Osteoblast (primary cell): ENCODE measurements at regions not wholly inside any gene's neighbourhood (a gene's known extent, or its start where the extent isn't known, plus 50 kb on each side); places are given as distances from the start of the nearest gene placed in this dataset.

Experiments used
- DNase-seq: peaks from one replicate; pipeline ENCODE4 v3.0.0; 2011; ENCODE audit warnings: low spot score, mixed read lengths; ENCODE audit not compliant: insufficient read length; ENCODE audit errors: missing footprints
- H2AFZ ChIP-seq: 2 replicates; pipeline ENCODE4 v1.6.0; 2011; ENCODE audit warnings: mild to moderate bottlenecking, low read length
- H3K27ac ChIP-seq: 2 replicates; pipeline ENCODE4 v1.5.1; 2011; ENCODE audit warnings: mild to moderate bottlenecking, low read depth, low read length, moderate library complexity
- H3K27me3 ChIP-seq: 2 replicates; pipeline ENCODE4 v1.6.0; 2012; ENCODE audit warnings: mild to moderate bottlenecking, control low read depth, inconsistent platforms, low read length, moderate library complexity; ENCODE audit not compliant: insufficient read depth
- H3K36me3 ChIP-seq: 2 replicates; pipeline ENCODE4 v1.5.1; 2011; ENCODE audit warnings: mild to moderate bottlenecking, low read length, control low read depth, moderate library complexity; ENCODE audit not compliant: insufficient read depth
- H3K4me1 ChIP-seq: 2 replicates; pipeline ENCODE4 v1.5.1; 2011; ENCODE audit warnings: mild to moderate bottlenecking, low read length, control low read depth, moderate library complexity; ENCODE audit not compliant: insufficient read depth
- H3K4me2 ChIP-seq: 2 replicates; pipeline ENCODE4 v1.6.0; 2011; ENCODE audit warnings: mild to moderate bottlenecking, low read length; ENCODE audit not compliant: insufficient read depth
- H3K4me3 ChIP-seq: fragments of 200-600 bp; sonication (generic); 3 replicates; pipeline ENCODE4 v1.5.1; 2012; ENCODE audit warnings: mild to moderate bottlenecking, low read length, inconsistent platforms; ENCODE audit not compliant: insufficient read depth
- H3K79me2 ChIP-seq: 2 replicates; pipeline ENCODE4 v1.6.0; 2012; ENCODE audit warnings: mild to moderate bottlenecking, low read length, control low read depth, inconsistent platforms; ENCODE audit not compliant: insufficient read depth
- H3K9me3 ChIP-seq: 2 replicates; pipeline ENCODE4 v1.5.1; 2011; ENCODE audit warnings: low read depth, low read length, control low read depth
- H4K20me1 ChIP-seq: 2 replicates; pipeline ENCODE4 v1.6.0; 2012; ENCODE audit warnings: mild to moderate bottlenecking, low read length, control low read depth; ENCODE audit not compliant: insufficient read depth
- TF ChIP-seq, protein P1 (sequence below): IDR thresholded peaks from 2 replicates; pipeline ENCODE4 v1.5.1; 2011; ENCODE audit warnings: mild to moderate bottlenecking, low read depth, low read length, moderate library complexity; ENCODE audit errors: extremely low read depth

DNA sequence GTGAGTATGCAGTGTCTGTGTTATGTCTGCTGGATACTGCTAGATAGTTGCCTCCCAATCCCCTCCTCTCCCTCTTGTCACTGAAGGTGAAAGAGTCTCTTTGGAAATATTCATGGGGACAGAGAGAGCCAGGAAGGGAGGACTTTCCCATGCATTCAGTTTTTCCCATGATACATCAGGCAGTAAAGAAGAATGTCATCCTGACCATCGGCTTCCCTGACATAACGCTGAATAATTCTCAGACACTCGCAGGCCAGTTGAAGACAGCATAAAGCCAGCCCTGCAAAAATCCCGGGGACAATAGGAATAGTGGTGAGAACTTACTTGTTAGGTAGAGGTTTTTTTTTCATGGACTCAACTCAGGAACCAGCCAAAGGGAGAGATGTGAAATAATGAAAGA is 58.1 kb downstream of the KLF4 start:
- Histone ChIP-seq H3K79me2 (no peaks in the 10 kb centered on the region), H3K4me2 (no peak overlapping the region), H3K4me1 (no peaks in the 10 kb centered on the region), H4K20me1 (no peaks in the 10 kb centered on the region), H3K4me3 (no peak overlapping the region), H3K27me3 (no peaks in the 10 kb centered on the region), H3K9me3 (no peaks in the 10 kb centered on the region), H3K27ac (no peak overlapping the region), H3K36me3 (no peaks in the 10 kb centered on the region), H2AFZ (no peak overlapping the region)
- TF ChIP-seq, protein P1, sequence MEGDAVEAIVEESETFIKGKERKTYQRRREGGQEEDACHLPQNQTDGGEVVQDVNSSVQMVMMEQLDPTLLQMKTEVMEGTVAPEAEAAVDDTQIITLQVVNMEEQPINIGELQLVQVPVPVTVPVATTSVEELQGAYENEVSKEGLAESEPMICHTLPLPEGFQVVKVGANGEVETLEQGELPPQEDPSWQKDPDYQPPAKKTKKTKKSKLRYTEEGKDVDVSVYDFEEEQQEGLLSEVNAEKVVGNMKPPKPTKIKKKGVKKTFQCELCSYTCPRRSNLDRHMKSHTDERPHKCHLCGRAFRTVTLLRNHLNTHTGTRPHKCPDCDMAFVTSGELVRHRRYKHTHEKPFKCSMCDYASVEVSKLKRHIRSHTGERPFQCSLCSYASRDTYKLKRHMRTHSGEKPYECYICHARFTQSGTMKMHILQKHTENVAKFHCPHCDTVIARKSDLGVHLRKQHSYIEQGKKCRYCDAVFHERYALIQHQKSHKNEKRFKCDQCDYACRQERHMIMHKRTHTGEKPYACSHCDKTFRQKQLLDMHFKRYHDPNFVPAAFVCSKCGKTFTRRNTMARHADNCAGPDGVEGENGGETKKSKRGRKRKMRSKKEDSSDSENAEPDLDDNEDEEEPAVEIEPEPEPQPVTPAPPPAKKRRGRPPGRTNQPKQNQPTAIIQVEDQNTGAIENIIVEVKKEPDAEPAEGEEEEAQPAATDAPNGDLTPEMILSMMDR: no peak
- no peak for DNase-seq

GRCh38 chr9:107430071-107430470 is 59.5 kb downstream of the KLF4 start:
- no peaks in the 10 kb centered on the region for H4K20me1 ChIP-seq
- H2AFZ ChIP-seq: no peak overlapping the region
- H3K27me3 ChIP-seq: no peaks in the 10 kb centered on the region
- H3K36me3 ChIP-seq: no peaks in the 10 kb centered on the region
- no peaks in the 10 kb centered on the region for H3K79me2 ChIP-seq
- H3K27ac ChIP-seq: no peak overlapping the region
- H3K4me3 ChIP-seq: no peak overlapping the region
- no peak for DNase-seq
- TF ChIP-seq, protein P1: no peak
- H3K9me3 ChIP-seq: no peaks in the 10 kb centered on the region
- H3K4me1 ChIP-seq: peaks cover 5% of the 10 kb centered on the region
- no peak overlapping the region for H3K4me2 ChIP-seq

- Histone ChIP-seq H3K27ac (no peak overlapping the region), H3K9me3 (no peaks in the 10 kb centered on the region), H4K20me1 (no peaks in the 10 kb centered on the region), H3K4me1 (peaks cover 5% of the 10 kb centered on the region), H2AFZ (peak overlapping the region; percentile 97), H3K27me3 (no peaks in the 10 kb centered on the region), H3K4me3 (no peak overlapping the region), H3K79me2 (no peaks in the 10 kb centered on the region), H3K4me2 (no peak overlapping the region), H3K36me3 (no peaks in the 10 kb centered on the region)
- TF ChIP-seq, protein P1: no peak
- DNase-seq: peak; percentile 36
These were observed 63.4 kb downstream of the KLF4 start for GRCh38 chr9:107426126-107426525.

DNA sequence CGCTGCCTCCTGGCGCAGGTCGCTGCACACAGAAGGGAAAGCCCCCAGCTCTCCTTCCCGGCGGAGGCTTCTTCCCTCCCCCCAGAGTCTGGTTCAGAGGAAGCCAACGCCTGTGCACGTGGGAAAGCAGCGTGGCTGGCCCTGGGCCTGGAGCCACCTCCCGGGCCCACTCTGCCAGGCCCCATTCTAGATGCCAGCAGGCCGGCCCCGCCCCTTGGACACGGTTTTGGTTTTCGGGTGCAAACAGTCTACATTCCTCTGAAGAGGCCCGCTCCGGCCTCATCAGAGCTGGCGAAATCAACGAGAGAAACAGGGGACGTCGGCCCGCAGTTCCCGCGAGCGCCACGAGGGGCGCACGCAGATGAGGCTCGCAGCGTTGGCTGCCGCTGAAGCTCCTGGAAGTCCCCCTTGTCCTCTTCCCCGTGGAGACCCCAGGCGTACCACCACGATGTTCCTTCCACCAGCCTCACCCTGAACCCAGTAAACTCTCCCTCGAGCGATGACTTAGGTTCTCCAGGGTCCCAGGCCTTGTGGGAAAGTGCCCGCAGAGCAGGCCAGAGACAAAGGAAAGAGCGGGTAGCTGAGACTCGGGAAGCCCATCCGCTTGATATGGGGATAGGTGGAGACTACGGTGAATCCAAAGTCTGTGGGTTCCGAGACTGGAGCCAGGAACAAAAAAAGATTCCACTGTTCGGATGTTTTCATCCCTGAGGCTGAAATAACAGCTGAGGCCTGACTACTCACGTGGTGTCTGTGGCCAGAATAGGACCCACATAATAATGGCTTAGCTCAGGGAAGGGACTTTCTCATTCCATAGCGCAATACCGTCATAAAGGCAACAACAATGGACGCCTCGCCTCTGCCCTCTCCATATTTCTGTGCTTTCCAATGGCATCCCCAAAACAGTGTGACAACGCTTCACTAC is 64.2 kb downstream of the KLF4 start:
- no peaks in the 10 kb centered on the region for H3K9me3 ChIP-seq
- DNase-seq: peak; percentile 92
- H3K27ac ChIP-seq: peak overlapping the region; percentile 14
- no peaks in the 10 kb centered on the region for H4K20me1 ChIP-seq
- no peaks in the 10 kb centered on the region for H3K79me2 ChIP-seq
- H3K4me1 ChIP-seq: peaks cover 5% of the 10 kb centered on the region
- H3K27me3 ChIP-seq: no peaks in the 10 kb centered on the region
- H3K4me3 ChIP-seq: peak overlapping the region; percentile 64
- H2AFZ ChIP-seq: peak overlapping the region; percentile 97
- no peaks in the 10 kb centered on the region for H3K36me3 ChIP-seq
- H3K4me2 ChIP-seq: peak overlapping the region; percentile 77
- TF ChIP-seq, protein P1: peak; percentile 88
